Osteocyte (in vitro differentiated cells): ENCODE measurements at regions not wholly inside any gene's neighbourhood (a gene's known extent, or its start where the extent isn't known, plus 50 kb on each side); places are given as distances from the start of the nearest gene placed in this dataset.

Experiments used
- DNase-seq: peaks from one replicate; pipeline ENCODE4 v3.0.0; 2021; ENCODE audit warnings: mixed read lengths; ENCODE audit not compliant: unreplicated experiment; ENCODE audit errors: extremely low spot score
- H3K27ac Mint-ChIP-seq: one replicate; pipeline ENCODE4 v1.8.0; 2021; ENCODE audit warnings: mild to moderate bottlenecking, mixed read lengths; ENCODE audit not compliant: unreplicated experiment
- H3K27me3 Mint-ChIP-seq: one replicate; pipeline ENCODE4 v1.8.0; 2021; ENCODE audit warnings: mixed read lengths; ENCODE audit not compliant: unreplicated experiment
- H3K36me3 Mint-ChIP-seq: one replicate; pipeline ENCODE4 v1.8.0; 2021; ENCODE audit warnings: mixed read lengths; ENCODE audit not compliant: unreplicated experiment
- H3K4me1 Mint-ChIP-seq: one replicate; pipeline ENCODE4 v1.8.0; 2021; ENCODE audit warnings: mixed read lengths; ENCODE audit not compliant: unreplicated experiment
- H3K4me3 Mint-ChIP-seq: one replicate; pipeline ENCODE4 v1.8.0; 2021; ENCODE audit warnings: mild to moderate bottlenecking, moderate library complexity, mixed read lengths; ENCODE audit not compliant: unreplicated experiment
- H3K9me3 Mint-ChIP-seq: one replicate; pipeline ENCODE4 v1.8.0; 2021; ENCODE audit warnings: mixed read lengths; ENCODE audit not compliant: unreplicated experiment
- CTCF ChIP-seq: fragments of 200-600 bp; sonication (generic); IDR thresholded peaks from 2 replicates; pipeline ENCODE4 v1.5.0; 2021; ENCODE audit warnings: antibody characterized with exemption, mild to moderate bottlenecking, moderate library complexity

- no peak overlapping the region for H3K4me3 Mint-ChIP-seq
- no peak for TF ChIP-seq CTCF
- no peaks in the 10 kb centered on the region for H3K36me3 Mint-ChIP-seq
- DNase-seq, result peak; percentile 51
- H3K27me3 Mint-ChIP-seq, result no peaks in the 10 kb centered on the region
- H3K27ac Mint-ChIP-seq, result no peak overlapping the region
- no peaks in the 10 kb centered on the region for H3K4me1 Mint-ChIP-seq
- peaks cover 55% of the 10 kb centered on the region for H3K9me3 Mint-ChIP-seq
Observed at GRCh38 chr19:31992750-31993149, 352.7 kb upstream of the ZNF507 start.

- DNase-seq, result no peak
- Mint-ChIP-seq H3K4me3 (no peak overlapping the region), H3K27me3 (no peaks in the 10 kb centered on the region), H3K4me1 (no peaks in the 10 kb centered on the region), H3K36me3 (no peaks in the 10 kb centered on the region), H3K27ac (no peak overlapping the region), H3K9me3 (peaks cover 39% of the 10 kb centered on the region)
- TF ChIP-seq CTCF, result no peak
Observed at GRCh38 chr19:31995546-31995945, 349.9 kb upstream of the ZNF507 start.

GRCh38 chr19:32010071-32010470, 335.3 kb upstream of the ZNF507 start:
- DNase-seq, result peak; percentile 42
- no peak for TF ChIP-seq CTCF
- H3K4me3 Mint-ChIP-seq, result no peak overlapping the region

GRCh38 chr19:32012206-32012605, 333.2 kb upstream of the ZNF507 start:
- peak; percentile 63 for DNase-seq

More at GRCh38 chr19:32010071-32010470, 335.3 kb upstream of the ZNF507 start:
- no peaks in the 10 kb centered on the region for H3K4me1 Mint-ChIP-seq
- no peaks in the 10 kb centered on the region for H3K27me3 Mint-ChIP-seq
- no peaks in the 10 kb centered on the region for H3K36me3 Mint-ChIP-seq
- H3K27ac Mint-ChIP-seq, result no peak overlapping the region
- H3K9me3 Mint-ChIP-seq, result peaks cover 3% of the 10 kb centered on the region

More at GRCh38 chr19:32012206-32012605, 333.2 kb upstream of the ZNF507 start:
- H3K27ac Mint-ChIP-seq, result no peak overlapping the region
- no peaks in the 10 kb centered on the region for H3K36me3 Mint-ChIP-seq
- no peaks in the 10 kb centered on the region for H3K4me1 Mint-ChIP-seq
- H3K4me3 Mint-ChIP-seq, result no peak overlapping the region
- H3K9me3 Mint-ChIP-seq, result peaks cover 15% of the 10 kb centered on the region
- H3K27me3 Mint-ChIP-seq, result no peaks in the 10 kb centered on the region
- TF ChIP-seq CTCF, result no peak
